Smooth muscle cell (in vitro differentiated cells): ENCODE measurements at regions not wholly inside any gene's neighbourhood (a gene's known extent, or its start where the extent isn't known, plus 50 kb on each side); places are given as distances from the start of the nearest gene placed in this dataset.
A peak's percentile ranks its signal among the peaks of the same experiment; 100 is the strongest.

ENCODE experiments used
- DNase-seq: peaks from one replicate; lab custom pipeline; 2025; ENCODE audit not compliant: unreplicated experiment; lab: John Stamatoyannopoulos, UW
- H2AFZ ChIP-seq: fragments of 200-600 bp; sonication (generic); 2 replicates; pipeline ENCODE4 v1.6.0; 2016; ENCODE audit warnings: antibody characterized with exemption, low read depth, mild to moderate bottlenecking
- H3F3A ChIP-seq: fragments of 200-600 bp; sonication (generic); 2 replicates; pipeline ENCODE4 v1.6.0; 2017; ENCODE audit warnings: antibody characterized with exemption, low read depth
- H3K27ac ChIP-seq: fragments of 200-600 bp; sonication (generic); 2 replicates; pipeline ENCODE4 v1.5.1; 2016; ENCODE audit warnings: low read depth, mild to moderate bottlenecking
- H3K27me3 ChIP-seq: fragments of 200-600 bp; sonication (generic); 2 replicates; pipeline ENCODE4 v1.6.1; 2016; ENCODE audit warnings: low read depth, mild to moderate bottlenecking
- H3K36me3 ChIP-seq: fragments of 200-600 bp; sonication (generic); 2 replicates; pipeline ENCODE4 v1.5.1; 2016; ENCODE audit warnings: low read depth
- H3K4me1 ChIP-seq: fragments of 200-600 bp; sonication (generic); 2 replicates; pipeline ENCODE4 v1.5.1; 2016; ENCODE audit warnings: low read depth
- H3K4me2 ChIP-seq: fragments of 200-600 bp; sonication (generic); 2 replicates; pipeline ENCODE4 v1.6.0; 2016; ENCODE audit warnings: mild to moderate bottlenecking
- H3K4me3 ChIP-seq: fragments of 200-600 bp; sonication (generic); 2 replicates; pipeline ENCODE4 v1.5.1; 2016; ENCODE audit warnings: mild to moderate bottlenecking
- H3K79me2 ChIP-seq: fragments of 200-600 bp; sonication (generic); 2 replicates; pipeline ENCODE4 v1.6.0; 2016; ENCODE audit warnings: low read depth, mild to moderate bottlenecking
- H3K9ac ChIP-seq: fragments of 200-600 bp; sonication (generic); 2 replicates; pipeline ENCODE4 v1.6.0; 2016; ENCODE audit warnings: low read depth
- H3K9me3 ChIP-seq: fragments of 200-600 bp; sonication (generic); replicated peaks from 2 replicates; pipeline ENCODE4 v1.5.1; 2016; ENCODE audit warnings: low read depth
- H4K20me1 ChIP-seq: fragments of 200-600 bp; sonication (generic); 2 replicates; pipeline ENCODE4 v1.6.0; 2016; ENCODE audit warnings: low read depth
- CTCF ChIP-seq: fragments of 200-600 bp; sonication (generic); IDR thresholded peaks from 2 replicates; pipeline ENCODE4 v1.5.1; 2017; ENCODE audit warnings: borderline replicate concordance, mild to moderate bottlenecking, antibody characterized with exemption; ENCODE audit not compliant: insufficient read depth, poor library complexity, severe bottlenecking
- WGBS: methylation state at CpG from one replicate; pipeline ENCODE4 v1.1.7; 2016; ENCODE audit warnings: low lambda C conversion rate; 5-methylcytosine and 5-hydroxymethylcytosine counted together

GRCh38 chr3:88440701-88441100, 290.9 kb downstream of the C3orf38 start:
- WGBS = 74% methylated on average over 1 of the region's 1 CpG

GRCh38 chr3:88443066-88443465, 293.3 kb downstream of the C3orf38 start:
- H3K4me1 ChIP-seq = no peaks in the 10 kb centered on the region
- H3K4me2 ChIP-seq = no peak overlapping the region
- no peak for TF ChIP-seq CTCF
- H3K79me2 ChIP-seq = no peaks in the 10 kb centered on the region
- H3K9me3 ChIP-seq = no peaks in the 10 kb centered on the region
- WGBS = 33% methylated on average over 1 of the region's 1 CpG
- no peak overlapping the region for H3K4me3 ChIP-seq
- no peak overlapping the region for H3K9ac ChIP-seq
- H3F3A ChIP-seq = no peaks in the 10 kb centered on the region
- no peaks in the 10 kb centered on the region for H3K36me3 ChIP-seq
- peak overlapping the region; percentile 45 for H2AFZ ChIP-seq
- H4K20me1 ChIP-seq = no peaks in the 10 kb centered on the region
- H3K27ac ChIP-seq = no peak overlapping the region
- no peaks in the 10 kb centered on the region for H3K27me3 ChIP-seq
- DNase-seq = no peak

More at GRCh38 chr3:88440701-88441100, 290.9 kb downstream of the C3orf38 start:
- H2AFZ ChIP-seq = no peak overlapping the region
- H3F3A ChIP-seq = no peaks in the 10 kb centered on the region
- no peaks in the 10 kb centered on the region for H4K20me1 ChIP-seq
- no peak overlapping the region for H3K27ac ChIP-seq
- no peaks in the 10 kb centered on the region for H3K9me3 ChIP-seq
- no peaks in the 10 kb centered on the region for H3K79me2 ChIP-seq
- no peak overlapping the region for H3K4me3 ChIP-seq
- no peak overlapping the region for H3K9ac ChIP-seq
- no peak for TF ChIP-seq CTCF
- no peaks in the 10 kb centered on the region for H3K27me3 ChIP-seq
- no peak overlapping the region for H3K4me2 ChIP-seq
- no peaks in the 10 kb centered on the region for H3K4me1 ChIP-seq
- DNase-seq = no peak
- H3K36me3 ChIP-seq = no peaks in the 10 kb centered on the region

- Histone ChIP-seq H3K4me1 (no peaks in the 10 kb centered on the region), H3K4me2 (no peak overlapping the region), H2AFZ (no peak overlapping the region), H3K79me2 (no peaks in the 10 kb centered on the region), H3F3A (no peaks in the 10 kb centered on the region), H3K4me3 (no peak overlapping the region), H3K36me3 (no peaks in the 10 kb centered on the region), H3K9me3 (no peaks in the 10 kb centered on the region), H4K20me1 (no peaks in the 10 kb centered on the region), H3K9ac (no peak overlapping the region), H3K27me3 (no peaks in the 10 kb centered on the region), H3K27ac (no peak overlapping the region)
- no peak for TF ChIP-seq CTCF
- WGBS = 68% methylated on average over 1 of the region's 1 CpG
- DNase-seq = no peak
These were observed 294.5 kb downstream of the C3orf38 start for GRCh38 chr3:88444251-88444650.

- no peak for DNase-seq
- no peak for TF ChIP-seq CTCF
- H3K4me2 ChIP-seq = no peak overlapping the region
- no peaks in the 10 kb centered on the region for H3K4me1 ChIP-seq
- H3K79me2 ChIP-seq = no peaks in the 10 kb centered on the region
- H3K4me3 ChIP-seq = no peak overlapping the region
- H3K9me3 ChIP-seq = no peaks in the 10 kb centered on the region
- no peak overlapping the region for H3K27ac ChIP-seq
- no peak overlapping the region for H3K9ac ChIP-seq
- no peak overlapping the region for H2AFZ ChIP-seq
- no peaks in the 10 kb centered on the region for H3K36me3 ChIP-seq
- WGBS = 81% methylated on average over 4 of the region's 4 CpGs
- no peaks in the 10 kb centered on the region for H3F3A ChIP-seq
- no peaks in the 10 kb centered on the region for H3K27me3 ChIP-seq
- H4K20me1 ChIP-seq = no peaks in the 10 kb centered on the region
These were observed 302.5 kb downstream of the C3orf38 start for GRCh38 chr3:88452228-88452627.
